ENCODE measurements at regions not wholly inside any gene's neighbourhood (a gene's known extent, or its start where the extent isn't known, plus 50 kb on each side); places are given as distances from the start of the nearest gene placed in this dataset.

DNA sequence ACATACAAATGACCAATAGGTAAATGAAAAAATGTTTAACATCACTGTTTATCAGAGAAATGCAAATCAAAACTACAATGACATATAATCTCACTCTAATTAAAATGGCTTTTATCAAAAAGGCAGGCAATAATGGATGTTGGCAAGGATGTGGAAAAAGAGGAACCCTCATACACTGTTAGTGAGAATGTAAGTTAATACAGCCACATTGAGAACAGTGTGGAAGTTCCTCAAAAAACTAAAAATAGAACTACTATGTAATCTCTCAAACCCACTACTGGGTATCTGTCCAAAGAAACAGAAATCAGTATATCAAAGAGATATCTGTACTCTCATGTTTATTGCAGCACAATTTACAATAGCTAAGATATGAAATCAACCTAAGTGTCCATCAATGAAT is 165.9 kb upstream of the HHIP start:
- Histone ChIP-seq H3K4me1 (ENCODE audit: insufficient read depth, low read length) (no peaks in the 10 kb centered on the region), H3K27me3 (ENCODE audit: control insufficient read depth in 1 of 2, insufficient read depth in 2 of 2, low read length in 2 of 2) (no peaks in the 10 kb centered on the region), H4K20me1 (ENCODE audit: insufficient read depth, low read length) (no peaks in the 10 kb centered on the region), H2AFZ (ENCODE audit: low read length) (no peak overlapping the region), H3K4me3 (replicated peaks in 1 of 3; ENCODE audit: insufficient read depth in 1 of 3, low read depth in 2 of 3, low read length in 3 of 3) (no peak overlapping the region), H3K79me2 (ENCODE audit: insufficient read depth, low read length) (no peaks in the 10 kb centered on the region), H3K9ac (ENCODE audit: insufficient read depth, low read depth, low read length) (no peak overlapping the region), H3K4me2 (ENCODE audit: low read depth, low read length) (no peak overlapping the region), H3K27ac (ENCODE audit: extremely low read length, insufficient read depth, low read length) (no peak overlapping the region), H3K9me3 (ENCODE audit: low read length) (peaks cover 22% of the 10 kb centered on the region; the same call in 1 of the 2 replicates), H3K36me3 (replicated peaks in 1 of 2; ENCODE audit: control insufficient read depth in 1 of 2, insufficient read depth in 2 of 2, low read length in 2 of 2) (no peaks in the 10 kb centered on the region)
- DNase-seq (ENCODE audit: low spot score) (no peak), FAIRE-seq (no peak), ATAC-seq (no peak)
- no TSS peak for BruUV-seq (replicated peaks)
- intact Hi-C loops (cut with micrococcal nuclease; ENCODE audit: unreplicated experiment), result no loop called here
- POLR2A ChIA-PET, result no interaction called here
- in situ Hi-C loops (cut with HindIII; ENCODE audit: extremely low pct_ligation_motif_present, low pct_unique_long_range_greater_than_20kb), result no loop called here
- TF ChIP-seq HCFC1 (IDR thresholded peaks at IDR 0.05; ENCODE audit: low read depth, low read length), result no peak
- TF ChIP-seq CBX5 (CRISPR knock-in tag; IDR thresholded peaks at IDR 0.05; ENCODE audit: borderline replicate concordance), result no peak
- no peak for TF ChIP-seq MAZ (IDR thresholded peaks at IDR 0.05; ENCODE audit: borderline replicate concordance, low read depth, low read length)
- no peak for TF ChIP-seq MAZ (CRISPR knock-in tag; IDR thresholded peaks at IDR 0.05; ENCODE audit: low read depth)
- no peak for TF ChIP-seq ZNF572 (CRISPR knock-in tag; IDR thresholded peaks at IDR 0.05)
- TF ChIP-seq FOXK1 (CRISPR knock-in tag; IDR thresholded peaks at IDR 0.05; ENCODE audit: borderline replicate concordance, low read depth), result no peak
- no peak for TF ChIP-seq ZNF30 (CRISPR knock-in tag; IDR thresholded peaks at IDR 0.05)
- TF ChIP-seq, protein P1, sequence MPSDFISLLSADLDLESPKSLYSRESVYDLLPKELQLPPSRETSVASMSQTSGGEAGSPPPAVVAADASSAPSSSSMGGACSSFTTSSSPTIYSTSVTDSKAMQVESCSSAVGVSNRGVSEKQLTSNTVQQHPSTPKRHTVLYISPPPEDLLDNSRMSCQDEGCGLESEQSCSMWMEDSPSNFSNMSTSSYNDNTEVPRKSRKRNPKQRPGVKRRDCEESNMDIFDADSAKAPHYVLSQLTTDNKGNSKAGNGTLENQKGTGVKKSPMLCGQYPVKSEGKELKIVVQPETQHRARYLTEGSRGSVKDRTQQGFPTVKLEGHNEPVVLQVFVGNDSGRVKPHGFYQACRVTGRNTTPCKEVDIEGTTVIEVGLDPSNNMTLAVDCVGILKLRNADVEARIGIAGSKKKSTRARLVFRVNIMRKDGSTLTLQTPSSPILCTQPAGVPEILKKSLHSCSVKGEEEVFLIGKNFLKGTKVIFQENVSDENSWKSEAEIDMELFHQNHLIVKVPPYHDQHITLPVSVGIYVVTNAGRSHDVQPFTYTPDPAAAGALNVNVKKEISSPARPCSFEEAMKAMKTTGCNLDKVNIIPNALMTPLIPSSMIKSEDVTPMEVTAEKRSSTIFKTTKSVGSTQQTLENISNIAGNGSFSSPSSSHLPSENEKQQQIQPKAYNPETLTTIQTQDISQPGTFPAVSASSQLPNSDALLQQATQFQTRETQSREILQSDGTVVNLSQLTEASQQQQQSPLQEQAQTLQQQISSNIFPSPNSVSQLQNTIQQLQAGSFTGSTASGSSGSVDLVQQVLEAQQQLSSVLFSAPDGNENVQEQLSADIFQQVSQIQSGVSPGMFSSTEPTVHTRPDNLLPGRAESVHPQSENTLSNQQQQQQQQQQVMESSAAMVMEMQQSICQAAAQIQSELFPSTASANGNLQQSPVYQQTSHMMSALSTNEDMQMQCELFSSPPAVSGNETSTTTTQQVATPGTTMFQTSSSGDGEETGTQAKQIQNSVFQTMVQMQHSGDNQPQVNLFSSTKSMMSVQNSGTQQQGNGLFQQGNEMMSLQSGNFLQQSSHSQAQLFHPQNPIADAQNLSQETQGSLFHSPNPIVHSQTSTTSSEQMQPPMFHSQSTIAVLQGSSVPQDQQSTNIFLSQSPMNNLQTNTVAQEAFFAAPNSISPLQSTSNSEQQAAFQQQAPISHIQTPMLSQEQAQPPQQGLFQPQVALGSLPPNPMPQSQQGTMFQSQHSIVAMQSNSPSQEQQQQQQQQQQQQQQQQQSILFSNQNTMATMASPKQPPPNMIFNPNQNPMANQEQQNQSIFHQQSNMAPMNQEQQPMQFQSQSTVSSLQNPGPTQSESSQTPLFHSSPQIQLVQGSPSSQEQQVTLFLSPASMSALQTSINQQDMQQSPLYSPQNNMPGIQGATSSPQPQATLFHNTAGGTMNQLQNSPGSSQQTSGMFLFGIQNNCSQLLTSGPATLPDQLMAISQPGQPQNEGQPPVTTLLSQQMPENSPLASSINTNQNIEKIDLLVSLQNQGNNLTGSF (CRISPR knock-in tag; IDR thresholded peaks at IDR 0.05), result no peak
- TF ChIP-seq ZNF557 (CRISPR knock-in tag; IDR thresholded peaks at IDR 0.05), result no peak
- TF ChIP-seq ZBTB7B (CRISPR knock-in tag; IDR thresholded peaks at IDR 0.05), result no peak
- TF ChIP-seq ZNF577 (CRISPR knock-in tag; IDR thresholded peaks at IDR 0.05; ENCODE audit: borderline replicate concordance, low read depth), result no peak
- CTCF ChIA-PET (ENCODE audit: low intra/inter-chr PET ratio, low total read pairs), result no interaction called here
